HEK293 (cell line): ENCODE measurements at regions not wholly inside any gene's neighbourhood (a gene's known extent, or its start where the extent isn't known, plus 50 kb on each side); places are given as distances from the start of the nearest gene placed in this dataset.
A peak's percentile ranks its signal among the peaks of the same experiment; 100 is the strongest.

ENCODE experiments used
- CTCF ChIA-PET: fragments of 350-600 bp; formaldehyde crosslinking; extraction: SDS; loops from one replicate; lab custom pipeline; 2021; ENCODE audit warnings: antibody characterized with exemption; lab: Yijun Ruan, JAX
- POLR2A ChIA-PET: fragments of 300-600 bp; formaldehyde crosslinking; extraction: SDS; loops from one replicate; lab custom pipeline; 2020; ENCODE audit warnings: antibody characterized with exemption, inconsistent platforms; lab: Yijun Ruan, JAX
- H3K27ac ChIP-seq: fragments of 200-500 bp; sonication (Bioruptor generic); 2 replicates; pipeline ENCODE4 v1.5.1; 2014; ENCODE audit warnings: low read depth, low read length, control low read depth, inconsistent platforms; ENCODE audit errors: extremely low read depth
- H3K36me3 ChIP-seq, 2 experiments: fragments of 200-500 bp in 1 of 2; sonication (Bioruptor generic) in 1 of 2; 1 replicate in 1 of 2; 2 replicates in 1 of 2; pipeline ENCODE4 v1.5.1; 2014 to 2017; ENCODE audit warnings: inconsistent platforms in 2 of 2, low read length in 2 of 2; ENCODE audit not compliant: control insufficient read depth in 2 of 2, insufficient read depth in 1 of 2
- H3K4me1 ChIP-seq: fragments of 200-500 bp; sonication (Bioruptor generic); 2 replicates; pipeline ENCODE4 v1.5.1; 2014; ENCODE audit warnings: mild to moderate bottlenecking, low read length, inconsistent platforms; ENCODE audit not compliant: control insufficient read depth, insufficient read depth
- H3K4me3 ChIP-seq: 2 replicates; pipeline ENCODE4 v1.5.1; 2011; ENCODE audit warnings: low read depth, mild to moderate bottlenecking, control low read depth, low read length, moderate library complexity
- H3K9me3 ChIP-seq: fragments of 200-500 bp; sonication (Bioruptor generic); 2 replicates; pipeline ENCODE4 v1.5.1; 2014; ENCODE audit warnings: low read depth, low read length, inconsistent platforms; ENCODE audit not compliant: control insufficient read depth, insufficient read depth
- BCL6B ChIP-seq: fragments of 450-650 bp; formaldehyde crosslinking; IDR thresholded peaks from 2 replicates; pipeline ENCODE4 v1.5.1; 2017; ENCODE audit warnings: missing biosample characterization, missing genetic modification characterization
- GLIS1 ChIP-seq: fragments of 450-650 bp; formaldehyde crosslinking; IDR thresholded peaks from 2 replicates; pipeline ENCODE4 v1.5.1; 2016; ENCODE audit warnings: missing biosample characterization, missing genetic modification characterization
- SP2 ChIP-seq: fragments of 450-650 bp; formaldehyde crosslinking; IDR thresholded peaks from 2 replicates; pipeline ENCODE4 v1.5.1; 2016; ENCODE audit warnings: missing biosample characterization, missing genetic modification characterization
- TRIM28 ChIP-seq: IDR thresholded peaks from 2 replicates; pipeline ENCODE4 v1.6.1; 2011; ENCODE audit warnings: low read length, control low read depth, borderline replicate concordance
- TSHZ1 ChIP-seq: fragments of 450-650 bp; formaldehyde crosslinking; IDR thresholded peaks from 2 replicates; pipeline ENCODE4 v1.5.1; 2016; ENCODE audit warnings: missing biosample characterization, missing genetic modification characterization, borderline replicate concordance
- ZBTB10 ChIP-seq: fragments of 450-650 bp; formaldehyde crosslinking; IDR thresholded peaks from 2 replicates; pipeline ENCODE4 v1.5.1; 2016; ENCODE audit warnings: missing biosample characterization, missing genetic modification characterization
- ZBTB44 ChIP-seq: fragments of 450-650 bp; IDR thresholded peaks from 2 replicates; pipeline ENCODE4 v1.5.1; 2018; ENCODE audit warnings: missing biosample characterization, mild to moderate bottlenecking, missing genetic modification characterization
- ZNF174 ChIP-seq: fragments of 450-650 bp; formaldehyde crosslinking; IDR thresholded peaks from 2 replicates; pipeline ENCODE4 v1.5.0; 2017; ENCODE audit warnings: missing biosample characterization, mild to moderate bottlenecking, missing genetic modification characterization
- ZNF223 ChIP-seq: fragments of 450-650 bp; formaldehyde crosslinking; IDR thresholded peaks from 2 replicates; pipeline ENCODE4 v1.5.1; 2016; ENCODE audit warnings: missing biosample characterization, missing genetic modification characterization
- ZNF274 ChIP-seq, 2 experiments: fragments of 200-500 bp in 1 of 2; fragments of 450-650 bp in 1 of 2; sonication (Bioruptor generic) in 1 of 2; formaldehyde crosslinking in 1 of 2; IDR thresholded peaks; 2 replicates each; pipeline versions ENCODE4 v1.5.1 to v1.6.1; 2014 to 2016; ENCODE audit warnings: borderline replicate concordance in 1 of 2, inconsistent platforms in 1 of 2, low read length in 1 of 2, missing biosample characterization in 1 of 2, missing genetic modification characterization in 1 of 2
- ZNF280D ChIP-seq: fragments of 450-650 bp; formaldehyde crosslinking; IDR thresholded peaks from 2 replicates; pipeline ENCODE4 v1.5.1; 2016; ENCODE audit warnings: missing biosample characterization, missing genetic modification characterization
- ZNF544 ChIP-seq: fragments of 450-650 bp; formaldehyde crosslinking; IDR thresholded peaks from 2 replicates; pipeline ENCODE4 v1.5.0; 2017; ENCODE audit warnings: missing biosample characterization, missing genetic modification characterization
- ZNF768 ChIP-seq: fragments of 450-650 bp; formaldehyde crosslinking; IDR thresholded peaks from 2 replicates; pipeline ENCODE4 v1.5.1; 2018; ENCODE audit warnings: missing biosample characterization, mild to moderate bottlenecking, missing genetic modification characterization
- ZNF843 ChIP-seq: fragments of 450-650 bp; formaldehyde crosslinking; IDR thresholded peaks from 2 replicates; pipeline ENCODE4 v1.5.1; 2016; ENCODE audit warnings: missing biosample characterization, missing genetic modification characterization

- H3K4me1 ChIP-seq, result no peaks in the 10 kb centered on the region
- CTCF ChIA-PET, result no interaction called here
- no peaks in the 10 kb centered on the region; the same call in 1 of the 2 replicates for H3K9me3 ChIP-seq
- no peak overlapping the region for H3K27ac ChIP-seq
- H3K4me3 ChIP-seq, result no peak overlapping the region
- no peak for TF ChIP-seq TRIM28
- TF ChIP-seq ZNF768 (tag by site-specific recombination), result 0 out of 2 replicates have a peak, but pooled peaks have one; percentile 50
- no peak for TF ChIP-seq ZBTB10
- no peak for TF ChIP-seq ZBTB44 (tag by site-specific recombination)
- TF ChIP-seq BCL6B (tag by site-specific recombination), result no peak
- TF ChIP-seq, all 188 proteins: peak for 1
- H3K36me3 ChIP-seq, result no peaks in the 10 kb centered on the region
- POLR2A ChIA-PET, result no interaction called here
Observed at GRCh38 chr12:125356111-125356510, 290.9 kb downstream of the AACS start.

- TF ChIP-seq ZNF174 (tag by site-specific recombination), result no peak
- no peak for TF ChIP-seq ZNF843 (tag by site-specific recombination)
- no peak for TF ChIP-seq ZNF274 (IDR thresholded peaks at IDR 0.05; ENCODE audit: low read length)
- TF ChIP-seq ZNF274 (tag by site-specific recombination; IDR thresholded peaks at IDR 0.05; ENCODE audit: borderline replicate concordance), result no peak
- no peak for TF ChIP-seq GLIS1
- no peaks in the 10 kb centered on the region for H3K36me3 ChIP-seq
- ChIA-PET POLR2A (no interaction called here), CTCF (interaction anchor here (0.6 kb wide), 1 partner anchor 26 kb away, joined by 3 read pairs; no protein-coding TSS in a partner anchor)
- no peaks in the 10 kb centered on the region for H3K9me3 ChIP-seq
- H3K27ac ChIP-seq, result no peak overlapping the region
- H3K4me1 ChIP-seq, result no peaks in the 10 kb centered on the region
- H3K4me3 ChIP-seq, result no peak overlapping the region
Observed at GRCh38 chr12:125357561-125357960, 292.3 kb downstream of the AACS start.

- TF ChIP-seq SP2 (tag by site-specific recombination) (no peak), ZNF280D (tag by site-specific recombination) (no peak), ZBTB44 (tag by site-specific recombination) (no peak), ZNF223 (tag by site-specific recombination) (no peak), TSHZ1 (no peak), ZNF544 (no peak)
- TF ChIP-seq, all 188 proteins: peak for 0
- no peak overlapping the region for H3K27ac ChIP-seq
- CTCF ChIA-PET, result interaction anchor here (0.5 to 1.0 kb wide), 2 partner anchors 19 to 125 kb away, joined by 3 to 4 read pairs; no protein-coding TSS in a partner anchor
Observed at GRCh38 chr12:125360540-125360939, 295.3 kb downstream of the AACS start.

More at GRCh38 chr12:125360540-125360939, 295.3 kb downstream of the AACS start:
- H3K36me3 ChIP-seq, result no peaks in the 10 kb centered on the region
- no peaks in the 10 kb centered on the region for H3K9me3 ChIP-seq
- no peaks in the 10 kb centered on the region for H3K4me1 ChIP-seq
- no peak overlapping the region for H3K4me3 ChIP-seq
- POLR2A ChIA-PET, result no interaction called here
